Endothelial cell of umbilical vein (primary cell): ENCODE measurements at regions not wholly inside any gene's neighbourhood (a gene's known extent, or its start where the extent isn't known, plus 50 kb on each side); places are given as distances from the start of the nearest gene placed in this dataset.

Experiments
- BruUV-seq: library from RNA; stranded (reverse); fragments of 400-500 nt; replicated peaks from 2 replicates; lab custom pipeline; 2021; lab: Mats Ljungman, UMichigan
- CTCF ChIA-PET: fragments of 300-600, 350-600 bp; sonication (Branson Sonifier 250); formaldehyde crosslinking; loops from one replicate; lab custom pipeline; 2021; ENCODE audit warnings: antibody characterized with exemption, inconsistent platforms; lab: Charles Lee
- POLR2A ChIA-PET: fragments of 300-600, 350-600 bp; sonication (Branson Sonifier 250); formaldehyde crosslinking; loops from one replicate; lab custom pipeline; 2021; ENCODE audit warnings: antibody characterized with exemption, inconsistent platforms; lab: Charles Lee
- DNase-seq: peaks from one replicate; pipeline ENCODE4 v3.0.0-alpha.2; 2011; ENCODE audit warnings: low read depth, low spot score
- FAIRE-seq: peaks from 2 replicates; lab custom pipeline; 2011; peaks lifted over from hg19 to GRCh38; lab: Jason Lieb, UNC
- H2AFZ ChIP-seq: 2 replicates; pipeline ENCODE4 v1.6.0; 2012; ENCODE audit warnings: low read depth, low read length, control low read depth, inconsistent platforms
- H3K27ac ChIP-seq: 2 replicates; pipeline ENCODE4 v1.5.1; 2011; ENCODE audit warnings: low read depth, mild to moderate bottlenecking, control low read depth, low read length, moderate library complexity; ENCODE audit not compliant: insufficient read depth
- H3K27me3 ChIP-seq, 2 experiments: 2 replicates each; pipeline versions ENCODE4 v1.6.0 to v1.6.1; 2011; ENCODE audit warnings: low read length in 2 of 2, mixed read lengths in 1 of 2; ENCODE audit not compliant: control insufficient read depth in 2 of 2, insufficient read depth in 2 of 2
- H3K36me3 ChIP-seq, 2 experiments: 2 replicates in 1 of 2; 3 replicates in 1 of 2; pipeline ENCODE4 v1.5.1; 2011; ENCODE audit warnings: low read length in 2 of 2, mild to moderate bottlenecking in 1 of 2, moderate library complexity in 1 of 2; ENCODE audit not compliant: control insufficient read depth in 2 of 2, insufficient read depth in 2 of 2; ENCODE audit errors: extremely low read depth in 1 of 2
- H3K4me1 ChIP-seq: 3 replicates; pipeline ENCODE4 v1.5.1; 2011; ENCODE audit warnings: mild to moderate bottlenecking, low read length; ENCODE audit not compliant: control insufficient read depth, insufficient read depth; ENCODE audit errors: extremely low read depth
- H3K4me2 ChIP-seq: 2 replicates; pipeline ENCODE4 v1.6.1; 2011; ENCODE audit warnings: low read length, control low read depth, mixed read lengths; ENCODE audit not compliant: insufficient read depth
- H3K4me3 ChIP-seq, 3 experiments: fragments of 200-600 bp in 1 of 3; sonication (generic), shearing (Covaris generic) in 1 of 3; replicated peaks in 1 of 3; 2 replicates each; pipeline ENCODE4 v1.5.1; 2011 to 2016; ENCODE audit warnings: control low read depth in 3 of 3, low read length in 3 of 3, mild to moderate bottlenecking in 2 of 3, inconsistent platforms in 1 of 3, low read depth in 1 of 3, moderate library complexity in 1 of 3; ENCODE audit not compliant: insufficient read depth in 1 of 3
- H3K79me2 ChIP-seq: 2 replicates; pipeline ENCODE4 v1.6.0; 2012; ENCODE audit warnings: low read length, inconsistent platforms; ENCODE audit not compliant: control insufficient read depth, insufficient read depth
- H3K9ac ChIP-seq: replicated peaks from 2 replicates; pipeline ENCODE3; 2011; ENCODE audit warnings: low read length, control low read depth; ENCODE audit not compliant: insufficient read depth; ENCODE audit errors: extremely low read depth
- H3K9me1 ChIP-seq: replicated peaks from 3 replicates; pipeline ENCODE4 v1.6.0; 2011; ENCODE audit warnings: mild to moderate bottlenecking, low read length; ENCODE audit not compliant: control insufficient read depth, insufficient read depth; ENCODE audit errors: extremely low read depth
- H3K9me3 ChIP-seq: replicated peaks from 2 replicates; pipeline ENCODE4 v1.5.1; 2012; ENCODE audit warnings: low read length, inconsistent platforms; ENCODE audit not compliant: control insufficient read depth, insufficient read depth
- H4K20me1 ChIP-seq: replicated peaks from 2 replicates; pipeline ENCODE3; 2011; ENCODE audit warnings: mild to moderate bottlenecking, low read length; ENCODE audit not compliant: control insufficient read depth, insufficient read depth; ENCODE audit errors: extremely low read depth
- EZH2 ChIP-seq: IDR thresholded peaks from 2 replicates; pipeline ENCODE4 v1.6.1; 2012; ENCODE audit warnings: borderline replicate concordance, low read depth, mild to moderate bottlenecking, moderate library complexity, low read length, inconsistent platforms; ENCODE audit not compliant: severe bottlenecking
- FOS ChIP-seq: IDR thresholded peaks from 2 replicates; pipeline ENCODE4 v1.6.1; 2011; ENCODE audit warnings: mild to moderate bottlenecking, low read length, moderate library complexity, borderline replicate concordance; ENCODE audit not compliant: insufficient read depth
- GATA2 ChIP-seq: IDR thresholded peaks from 2 replicates; pipeline ENCODE4 v1.7.0; 2011; ENCODE audit warnings: low read depth, mild to moderate bottlenecking, moderate library complexity, mixed read lengths, low read length; ENCODE audit not compliant: insufficient read length, insufficient read depth
- JUN ChIP-seq: IDR thresholded peaks from 2 replicates; pipeline ENCODE4 v1.6.1; 2011; ENCODE audit warnings: borderline replicate concordance, low read depth; ENCODE audit not compliant: insufficient read length, insufficient read depth
- MYC ChIP-seq: IDR thresholded peaks from one replicate; pipeline ENCODE4 v1.6.1; 2011; ENCODE audit warnings: mild to moderate bottlenecking, low read depth, low read length
- POLR2A ChIP-seq: IDR thresholded peaks from 2 replicates; pipeline ENCODE4 v1.6.1; 2012; ENCODE audit warnings: low read depth, mild to moderate bottlenecking, control low read depth, low read length
- POLR2AphosphoS5 ChIP-seq: IDR thresholded peaks from 2 replicates; pipeline ENCODE4 v1.6.1; 2012; ENCODE audit warnings: low read depth, mild to moderate bottlenecking, control low read depth, low read length, moderate library complexity; ENCODE audit not compliant: insufficient read depth
- dilution Hi-C: fragments of 300-500 bp; cut with MboI; formaldehyde crosslinking; loops from one replicate; pipeline ENCODE4 v1.15.0; 2019; ENCODE audit warnings: low sequenced_read_pairs; ENCODE audit not compliant: extremely low pct_ligation_motif_present
- intact Hi-C: fragments of 100-400 bp; cut with micrococcal nuclease; formaldehyde crosslinking; loops from one replicate; pipeline ENCODE4 v1.10.0; 2022
- TF ChIP-seq, protein P1 (sequence below), 2 donors: IDR thresholded peaks; 1 replicate in 1 of 2; 2 replicates in 1 of 2; pipeline ENCODE4 v1.5.1; 2011; ENCODE audit warnings: low read length in 2 of 2, mild to moderate bottlenecking in 2 of 2, moderate library complexity in 2 of 2, control low read depth in 1 of 2, inconsistent platforms in 1 of 2, low read depth in 1 of 2; ENCODE audit not compliant: insufficient read depth in 1 of 2; ENCODE audit errors: extremely low read depth in 1 of 2
- TF ChIP-seq, protein P2 (sequence below): IDR thresholded peaks from 2 replicates; pipeline ENCODE4 v1.6.1; 2011; ENCODE audit not compliant: insufficient read depth, insufficient read length

DNA sequence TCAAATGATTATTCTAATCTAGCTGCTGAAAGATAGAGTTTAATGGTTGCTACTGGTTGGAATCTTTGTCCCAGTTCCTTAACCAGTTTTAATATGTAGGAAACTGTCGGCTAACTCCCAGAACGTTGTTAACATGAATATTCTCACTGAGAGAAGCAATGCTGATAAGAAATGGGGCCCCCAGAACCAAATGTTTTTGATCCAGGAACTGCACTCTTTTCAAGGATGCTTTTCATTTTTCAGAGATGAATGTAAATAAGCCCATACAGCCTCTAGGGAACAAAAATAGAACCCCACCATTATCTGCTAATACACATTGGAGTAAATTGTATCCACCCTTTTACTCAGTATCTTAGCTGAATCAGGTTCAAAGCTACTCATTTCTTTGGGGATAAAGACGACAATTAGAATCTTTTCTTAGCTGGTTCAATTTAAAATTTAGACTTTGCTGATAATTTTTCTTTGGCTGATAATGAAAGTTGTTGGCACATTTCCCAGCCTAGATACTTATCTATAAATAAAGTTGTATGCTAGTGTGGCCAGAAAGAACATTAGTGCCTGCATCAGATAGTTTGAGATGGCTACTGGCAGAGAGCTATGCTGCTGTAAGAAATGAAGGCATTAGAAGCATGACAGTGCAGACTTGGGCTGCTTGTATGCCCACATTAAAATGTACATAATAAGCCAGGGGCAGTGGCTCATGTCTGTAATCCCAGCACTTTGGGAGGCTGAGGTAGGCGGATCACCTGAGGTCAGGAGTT, 323.3 kb upstream of the PDGFD start:
- Histone ChIP-seq H3K27ac (no peak overlapping the region), H3K9ac (no peak overlapping the region), H3K9me3 (no peaks in the 10 kb centered on the region), H3K4me2 (no peak overlapping the region), H3K79me2 (no peaks in the 10 kb centered on the region), H3K4me1 (no peaks in the 10 kb centered on the region), H4K20me1 (no peaks in the 10 kb centered on the region), H3K9me1 (no peaks in the 10 kb centered on the region), H3K36me3 (no peaks in the 10 kb centered on the region), H3K4me3 (no peak overlapping the region), H3K27me3 (no peaks in the 10 kb centered on the region), H2AFZ (no peak overlapping the region)
- TF ChIP-seq EZH2 (no peak), FOS (no peak), POLR2A (no peak), MYC (no peak), GATA2 (no peak), POLR2AphosphoS5 (no peak), JUN (no peak)
- TF ChIP-seq, protein P1, sequence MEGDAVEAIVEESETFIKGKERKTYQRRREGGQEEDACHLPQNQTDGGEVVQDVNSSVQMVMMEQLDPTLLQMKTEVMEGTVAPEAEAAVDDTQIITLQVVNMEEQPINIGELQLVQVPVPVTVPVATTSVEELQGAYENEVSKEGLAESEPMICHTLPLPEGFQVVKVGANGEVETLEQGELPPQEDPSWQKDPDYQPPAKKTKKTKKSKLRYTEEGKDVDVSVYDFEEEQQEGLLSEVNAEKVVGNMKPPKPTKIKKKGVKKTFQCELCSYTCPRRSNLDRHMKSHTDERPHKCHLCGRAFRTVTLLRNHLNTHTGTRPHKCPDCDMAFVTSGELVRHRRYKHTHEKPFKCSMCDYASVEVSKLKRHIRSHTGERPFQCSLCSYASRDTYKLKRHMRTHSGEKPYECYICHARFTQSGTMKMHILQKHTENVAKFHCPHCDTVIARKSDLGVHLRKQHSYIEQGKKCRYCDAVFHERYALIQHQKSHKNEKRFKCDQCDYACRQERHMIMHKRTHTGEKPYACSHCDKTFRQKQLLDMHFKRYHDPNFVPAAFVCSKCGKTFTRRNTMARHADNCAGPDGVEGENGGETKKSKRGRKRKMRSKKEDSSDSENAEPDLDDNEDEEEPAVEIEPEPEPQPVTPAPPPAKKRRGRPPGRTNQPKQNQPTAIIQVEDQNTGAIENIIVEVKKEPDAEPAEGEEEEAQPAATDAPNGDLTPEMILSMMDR (IDR thresholded peaks at IDR 0.05; ENCODE audit: extremely low read depth in 1 of 2, insufficient read depth in 1 of 2, low read depth in 1 of 2, low read length in 2 of 2) = no peak
- TF ChIP-seq, protein P2, sequence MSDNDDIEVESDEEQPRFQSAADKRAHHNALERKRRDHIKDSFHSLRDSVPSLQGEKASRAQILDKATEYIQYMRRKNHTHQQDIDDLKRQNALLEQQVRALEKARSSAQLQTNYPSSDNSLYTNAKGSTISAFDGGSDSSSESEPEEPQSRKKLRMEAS = no peak
- dilution Hi-C loops = no loop called here
- BruUV-seq = no TSS peak
- no peak for DNase-seq
- no peak for FAIRE-seq
- ChIA-PET POLR2A (interaction anchor here (0.6 kb wide), 1 partner anchor 471 kb away, joined by 7 read pairs; no protein-coding TSS in a partner anchor), CTCF (interaction anchor here (1.2 to 1.6 kb wide), 3 partner anchors 9 to 213 kb away, joined by 3 to 6 read pairs (median 3); no protein-coding TSS in a partner anchor)
- intact Hi-C loops = no loop called here
